ENCODE measurements at regions not wholly inside any gene's neighbourhood (a gene's known extent, or its start where the extent isn't known, plus 50 kb on each side); places are given as distances from the start of the nearest gene placed in this dataset.

GRCh38 chr12:88638966-88639760, 58.9 kb upstream of the KITLG start:
- Mint-ChIP-seq H3K4me3 (no peak overlapping the region), H3K27ac (no peak overlapping the region), H3K4me1 (no peaks in the 10 kb centered on the region), H3K27me3 (no peaks in the 10 kb centered on the region), H3K9me3 (no peaks in the 10 kb centered on the region), H3K36me3 (ENCODE audit: low read depth) (no peaks in the 10 kb centered on the region)
- ChIA-PET POLR2A (no interaction called here), CTCF (no interaction called here)
- DNase-seq: no peak

- H3K27ac Mint-ChIP-seq: no peak overlapping the region
- CTCF ChIA-PET: no interaction called here
- DNase-seq: no peak
- H3K9me3 Mint-ChIP-seq: no peaks in the 10 kb centered on the region
- no peak overlapping the region for H3K4me3 Mint-ChIP-seq
- H3K27me3 Mint-ChIP-seq: no peaks in the 10 kb centered on the region
- POLR2A ChIA-PET: interaction anchor here (0.7 kb wide), 1 partner anchor 211 kb away, joined by 3 read pairs; no protein-coding TSS in a partner anchor
- no peaks in the 10 kb centered on the region for H3K4me1 Mint-ChIP-seq
- H3K36me3 Mint-ChIP-seq (ENCODE audit: low read depth): no peaks in the 10 kb centered on the region
Observed at GRCh38 chr12:88638388-88638787, 58.1 kb upstream of the KITLG start.

- no peaks in the 10 kb centered on the region for H3K27me3 Mint-ChIP-seq
- no peak overlapping the region for H3K4me3 Mint-ChIP-seq
- ChIA-PET CTCF (no interaction called here), POLR2A (no interaction called here)
- H3K4me1 Mint-ChIP-seq: no peaks in the 10 kb centered on the region
- H3K36me3 Mint-ChIP-seq (ENCODE audit: low read depth): no peaks in the 10 kb centered on the region
- H3K9me3 Mint-ChIP-seq: no peaks in the 10 kb centered on the region
- DNase-seq: no peak
- no peak overlapping the region for H3K27ac Mint-ChIP-seq
Observed at GRCh38 chr12:88634008-88634407, 53.7 kb upstream of the KITLG start.

GRCh38 chr12:88633312-88633711, 53.0 kb upstream of the KITLG start:
- Mint-ChIP-seq H3K36me3 (ENCODE audit: low read depth) (no peaks in the 10 kb centered on the region), H3K9me3 (no peaks in the 10 kb centered on the region), H3K27me3 (no peaks in the 10 kb centered on the region), H3K27ac (no peak overlapping the region), H3K4me1 (no peaks in the 10 kb centered on the region), H3K4me3 (no peak overlapping the region)
- CTCF ChIA-PET: no interaction called here
- no peak for DNase-seq
- POLR2A ChIA-PET: no interaction called here

- no peaks in the 10 kb centered on the region for H3K4me1 Mint-ChIP-seq
- CTCF ChIA-PET: no interaction called here
Observed at GRCh38 chr12:88630561-88630960, 50.3 kb upstream of the KITLG start.

More at GRCh38 chr12:88630561-88630960, 50.3 kb upstream of the KITLG start:
- Mint-ChIP-seq H3K4me3 (no peak overlapping the region), H3K27ac (no peak overlapping the region), H3K36me3 (ENCODE audit: low read depth) (no peaks in the 10 kb centered on the region), H3K27me3 (no peaks in the 10 kb centered on the region), H3K9me3 (no peaks in the 10 kb centered on the region)
- no peak for DNase-seq
- POLR2A ChIA-PET: no interaction called here

All from activated CD4-positive, alpha-beta memory T cell treated with anti-CD3 and anti-CD28 coated beads, Interleukin-2, amount 10 ng/mL, durations not matched to agents 7 days and 5 days (primary cell).